DND-41 (cell line): ENCODE measurements at regions not wholly inside any gene's neighbourhood (a gene's known extent, or its start where the extent isn't known, plus 50 kb on each side); places are given as distances from the start of the nearest gene placed in this dataset.

Source experiments
- ATAC-seq: fragments of 200-7000 bp; cut with Tn5 transposase; 3 replicates; pipeline ENCODE4 v1.9.1; 2021; ENCODE audit warnings: low read depth; ENCODE audit not compliant: insufficient read depth
- DNase-seq: peaks from one replicate; pipeline ENCODE4 v3.0.0-alpha.2; 2020
- H2AFZ ChIP-seq: 2 replicates; pipeline ENCODE4 v1.6.0; 2012; ENCODE audit warnings: low read depth, low read length
- H3K27ac ChIP-seq: 2 replicates; pipeline ENCODE4 v1.5.1; 2012; ENCODE audit warnings: low read length, inconsistent platforms
- H3K27me3 ChIP-seq: fragments of 200-600 bp; sonication (generic); 2 replicates; pipeline ENCODE4 v1.6.0; 2012; ENCODE audit warnings: low read length, mild to moderate bottlenecking, inconsistent platforms; ENCODE audit not compliant: insufficient read depth, poor library complexity
- H3K36me3 ChIP-seq: 2 replicates; pipeline ENCODE4 v1.5.1; 2012; ENCODE audit warnings: low read length, inconsistent platforms; ENCODE audit not compliant: insufficient read depth
- H3K4me1 ChIP-seq: 2 replicates; pipeline ENCODE4 v1.5.1; 2012; ENCODE audit warnings: mild to moderate bottlenecking, low read length; ENCODE audit not compliant: insufficient read depth
- H3K4me2 ChIP-seq: 2 replicates; pipeline ENCODE4 v1.6.0; 2012; ENCODE audit warnings: mild to moderate bottlenecking, moderate library complexity, low read length, inconsistent platforms; ENCODE audit not compliant: insufficient read depth
- H3K4me3 ChIP-seq, 2 experiments: fragments of 200-600 bp in 1 of 2; shearing (Covaris generic) in 1 of 2; 2 replicates each; pipeline ENCODE4 v1.5.1; 2012 to 2016; ENCODE audit warnings: inconsistent platforms in 2 of 2, low read length in 2 of 2, mild to moderate bottlenecking in 2 of 2, low read depth in 1 of 2, moderate library complexity in 1 of 2
- H3K79me2 ChIP-seq: 2 replicates; pipeline ENCODE4 v1.6.0; 2012; ENCODE audit warnings: low read length, inconsistent platforms; ENCODE audit not compliant: insufficient read depth
- H3K9ac ChIP-seq: 2 replicates; pipeline ENCODE4 v1.6.0; 2012; ENCODE audit warnings: low read depth, mild to moderate bottlenecking, inconsistent platforms, low read length, moderate library complexity
- H3K9me3 ChIP-seq: 2 replicates; pipeline ENCODE4 v1.5.1; 2012; ENCODE audit warnings: low read length, moderate library complexity, mild to moderate bottlenecking, inconsistent platforms; ENCODE audit not compliant: insufficient read depth, severe bottlenecking
- H4K20me1 ChIP-seq: 2 replicates; pipeline ENCODE4 v1.6.0; 2012; ENCODE audit warnings: low read length; ENCODE audit not compliant: insufficient read depth
- EZH2 ChIP-seq: IDR thresholded peaks from 3 replicates; pipeline ENCODE4 v1.6.1; 2012; ENCODE audit warnings: borderline replicate concordance, low read depth, mild to moderate bottlenecking, moderate library complexity, low read length, inconsistent platforms; ENCODE audit not compliant: severe bottlenecking
- TF ChIP-seq, protein P1 (sequence below): IDR thresholded peaks from 2 replicates; pipeline ENCODE4 v1.5.1; 2012; ENCODE audit warnings: borderline replicate concordance, low read length, moderate library complexity, mild to moderate bottlenecking; ENCODE audit not compliant: poor library complexity, severe bottlenecking; ENCODE audit errors: extremely low read depth

GRCh38 chr1:234750922-234751627 lies 141.1 kb upstream of the IRF2BP2 start:
- no peaks in the 10 kb centered on the region for H3K36me3 ChIP-seq
- H4K20me1 ChIP-seq = no peaks in the 10 kb centered on the region
- H2AFZ ChIP-seq = no peak overlapping the region
- no peak for TF ChIP-seq EZH2
- TF ChIP-seq, protein P1, sequence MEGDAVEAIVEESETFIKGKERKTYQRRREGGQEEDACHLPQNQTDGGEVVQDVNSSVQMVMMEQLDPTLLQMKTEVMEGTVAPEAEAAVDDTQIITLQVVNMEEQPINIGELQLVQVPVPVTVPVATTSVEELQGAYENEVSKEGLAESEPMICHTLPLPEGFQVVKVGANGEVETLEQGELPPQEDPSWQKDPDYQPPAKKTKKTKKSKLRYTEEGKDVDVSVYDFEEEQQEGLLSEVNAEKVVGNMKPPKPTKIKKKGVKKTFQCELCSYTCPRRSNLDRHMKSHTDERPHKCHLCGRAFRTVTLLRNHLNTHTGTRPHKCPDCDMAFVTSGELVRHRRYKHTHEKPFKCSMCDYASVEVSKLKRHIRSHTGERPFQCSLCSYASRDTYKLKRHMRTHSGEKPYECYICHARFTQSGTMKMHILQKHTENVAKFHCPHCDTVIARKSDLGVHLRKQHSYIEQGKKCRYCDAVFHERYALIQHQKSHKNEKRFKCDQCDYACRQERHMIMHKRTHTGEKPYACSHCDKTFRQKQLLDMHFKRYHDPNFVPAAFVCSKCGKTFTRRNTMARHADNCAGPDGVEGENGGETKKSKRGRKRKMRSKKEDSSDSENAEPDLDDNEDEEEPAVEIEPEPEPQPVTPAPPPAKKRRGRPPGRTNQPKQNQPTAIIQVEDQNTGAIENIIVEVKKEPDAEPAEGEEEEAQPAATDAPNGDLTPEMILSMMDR = no peak
- H3K27ac ChIP-seq = no peak overlapping the region
- no peak overlapping the region for H3K4me3 ChIP-seq
- no peaks in the 10 kb centered on the region for H3K4me1 ChIP-seq
- H3K9ac ChIP-seq = no peak overlapping the region
- H3K27me3 ChIP-seq = no peaks in the 10 kb centered on the region
- no peaks in the 10 kb centered on the region for H3K9me3 ChIP-seq
- H3K79me2 ChIP-seq = no peaks in the 10 kb centered on the region
- DNase-seq = no peak
- H3K4me2 ChIP-seq = no peak overlapping the region
- no peak for ATAC-seq

GRCh38 chr1:234748713-234749112 lies 138.7 kb upstream of the IRF2BP2 start:
- DNase-seq (no peak), ATAC-seq (no peak)
- Histone ChIP-seq H2AFZ (no peak overlapping the region), H3K9me3 (no peaks in the 10 kb centered on the region), H3K4me1 (no peaks in the 10 kb centered on the region), H3K27ac (no peak overlapping the region), H3K79me2 (no peaks in the 10 kb centered on the region), H4K20me1 (no peaks in the 10 kb centered on the region), H3K27me3 (no peaks in the 10 kb centered on the region), H3K4me2 (no peak overlapping the region), H3K9ac (no peak overlapping the region), H3K36me3 (no peaks in the 10 kb centered on the region), H3K4me3 (no peak overlapping the region)
- TF ChIP-seq, protein P1 = no peak
- no peak for TF ChIP-seq EZH2

DNA sequence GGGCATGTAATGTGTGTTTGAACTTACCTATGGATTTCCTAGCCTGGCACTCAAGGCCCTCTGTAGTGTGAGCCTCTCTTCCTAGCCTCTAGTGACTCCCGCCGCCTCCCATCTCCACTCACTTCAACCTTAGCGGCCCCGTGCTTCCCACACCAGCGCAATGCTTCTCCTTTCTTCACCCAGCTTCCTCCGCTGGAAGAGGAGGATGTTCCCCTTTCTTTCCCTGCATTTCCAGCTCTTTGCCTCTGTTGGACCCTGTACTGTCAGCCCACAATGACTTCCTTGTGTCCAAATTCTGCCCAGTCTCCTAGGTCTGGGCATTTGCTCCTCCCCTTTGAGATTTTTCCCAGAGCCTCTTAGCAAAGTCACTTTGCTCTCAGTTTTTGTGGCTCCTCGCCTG lies 138.1 kb upstream of the IRF2BP2 start:
- Histone ChIP-seq H3K4me1 (no peaks in the 10 kb centered on the region), H3K9me3 (no peaks in the 10 kb centered on the region), H3K36me3 (no peaks in the 10 kb centered on the region), H3K27ac (no peak overlapping the region), H3K27me3 (no peaks in the 10 kb centered on the region), H3K79me2 (no peaks in the 10 kb centered on the region), H3K9ac (no peak overlapping the region), H4K20me1 (no peaks in the 10 kb centered on the region), H3K4me2 (no peak overlapping the region), H2AFZ (no peak overlapping the region), H3K4me3 (no peak overlapping the region)
- TF ChIP-seq, protein P1 = no peak
- TF ChIP-seq EZH2 = no peak
- ATAC-seq (no peak), DNase-seq (no peak)

- Histone ChIP-seq H3K36me3 (no peaks in the 10 kb centered on the region), H3K4me2 (no peak overlapping the region), H3K79me2 (no peaks in the 10 kb centered on the region), H3K27ac (no peak overlapping the region), H2AFZ (no peak overlapping the region), H4K20me1 (no peaks in the 10 kb centered on the region), H3K4me3 (no peak overlapping the region), H3K27me3 (no peaks in the 10 kb centered on the region), H3K9me3 (no peaks in the 10 kb centered on the region), H3K4me1 (no peaks in the 10 kb centered on the region), H3K9ac (no peak overlapping the region)
- DNase-seq = no peak
- TF ChIP-seq, protein P1 = no peak
- ATAC-seq = no peak
Measured at GRCh38 chr1:234746798-234747196, 136.8 kb upstream of the IRF2BP2 start.
